GM19468 (cell line): ENCODE measurements at regions not wholly inside any gene's neighbourhood (a gene's known extent, or its start where the extent isn't known, plus 50 kb on each side); places are given as distances from the start of the nearest gene placed in this dataset.
"Not testable (repeated sequence)": the region's sequence is repeated elsewhere in the genome, so short reads cannot be mapped to it uniquely, and the experiment has no call there.

Source experiments
- ATAC-seq: cut with Tn5 transposase; IDR thresholded peaks from one replicate; pipeline ENCODE4 v1.9.1; 2021; ENCODE audit warnings: mild to moderate bottlenecking, moderate library complexity, moderate number of reproducible peaks; ENCODE audit not compliant: unreplicated experiment; ENCODE audit errors: extremely low read depth

- ATAC-seq, result not testable (repeated sequence)
Observed at GRCh38 chr1:206311611-206312273, 108.4 kb downstream of the SRGAP2 start.

- ATAC-seq, result not testable (repeated sequence)
Observed at GRCh38 chr1:206312274-206312665, 108.9 kb downstream of the SRGAP2 start.

GRCh38 chr1:206314951-206315636 lies 111.8 kb downstream of the SRGAP2 start:
- ATAC-seq, result not testable (repeated sequence)

- not testable (repeated sequence) for ATAC-seq
Observed at GRCh38 chr1:206316901-206317300, 113.6 kb downstream of the SRGAP2 start.

GRCh38 chr1:206317878-206318514 lies 114.7 kb downstream of the SRGAP2 start:
- not testable (repeated sequence) for ATAC-seq

GRCh38 chr1:206320227-206320626 lies 116.9 kb downstream of the SRGAP2 start:
- ATAC-seq, result not testable (repeated sequence)

GRCh38 chr1:206326159-206326939 lies 123.0 kb downstream of the SRGAP2 start:
- not testable (repeated sequence) for ATAC-seq

- not testable (repeated sequence) for ATAC-seq
Observed at GRCh38 chr1:206331597-206331996, 128.3 kb downstream of the SRGAP2 start.

- ATAC-seq, result not testable (repeated sequence)
Observed at GRCh38 chr1:206333316-206333715, 130.0 kb downstream of the SRGAP2 start.

GRCh38 chr1:206333897-206334296 lies 130.6 kb downstream of the SRGAP2 start:
- ATAC-seq, result not testable (repeated sequence)

GRCh38 chr1:206334481-206334880 lies 131.1 kb downstream of the SRGAP2 start:
- ATAC-seq, result not testable (repeated sequence)

GRCh38 chr1:206335162-206335561 lies 131.8 kb downstream of the SRGAP2 start:
- ATAC-seq, result not testable (repeated sequence)

- not testable (repeated sequence) for ATAC-seq
Observed at GRCh38 chr1:206335875-206336846, 132.8 kb downstream of the SRGAP2 start.

GRCh38 chr1:206337024-206337423 lies 133.3 kb upstream of the IKBKE start:
- not testable (repeated sequence) for ATAC-seq

GRCh38 chr1:206350493-206351275 lies 119.6 kb upstream of the IKBKE start:
- not testable (repeated sequence) for ATAC-seq

GRCh38 chr1:206351276-206352052 lies 118.8 kb upstream of the IKBKE start:
- ATAC-seq, result not testable (repeated sequence)

GRCh38 chr1:206356310-206356709 lies 114.0 kb upstream of the IKBKE start:
- not testable (repeated sequence) for ATAC-seq

- not testable (repeated sequence) for ATAC-seq
Observed at GRCh38 chr1:206357962-206358361, 112.3 kb upstream of the IKBKE start.
